ENCODE measurements at regions not wholly inside any gene's neighbourhood (a gene's known extent, or its start where the extent isn't known, plus 50 kb on each side); places are given as distances from the start of the nearest gene placed in this dataset.

DNA sequence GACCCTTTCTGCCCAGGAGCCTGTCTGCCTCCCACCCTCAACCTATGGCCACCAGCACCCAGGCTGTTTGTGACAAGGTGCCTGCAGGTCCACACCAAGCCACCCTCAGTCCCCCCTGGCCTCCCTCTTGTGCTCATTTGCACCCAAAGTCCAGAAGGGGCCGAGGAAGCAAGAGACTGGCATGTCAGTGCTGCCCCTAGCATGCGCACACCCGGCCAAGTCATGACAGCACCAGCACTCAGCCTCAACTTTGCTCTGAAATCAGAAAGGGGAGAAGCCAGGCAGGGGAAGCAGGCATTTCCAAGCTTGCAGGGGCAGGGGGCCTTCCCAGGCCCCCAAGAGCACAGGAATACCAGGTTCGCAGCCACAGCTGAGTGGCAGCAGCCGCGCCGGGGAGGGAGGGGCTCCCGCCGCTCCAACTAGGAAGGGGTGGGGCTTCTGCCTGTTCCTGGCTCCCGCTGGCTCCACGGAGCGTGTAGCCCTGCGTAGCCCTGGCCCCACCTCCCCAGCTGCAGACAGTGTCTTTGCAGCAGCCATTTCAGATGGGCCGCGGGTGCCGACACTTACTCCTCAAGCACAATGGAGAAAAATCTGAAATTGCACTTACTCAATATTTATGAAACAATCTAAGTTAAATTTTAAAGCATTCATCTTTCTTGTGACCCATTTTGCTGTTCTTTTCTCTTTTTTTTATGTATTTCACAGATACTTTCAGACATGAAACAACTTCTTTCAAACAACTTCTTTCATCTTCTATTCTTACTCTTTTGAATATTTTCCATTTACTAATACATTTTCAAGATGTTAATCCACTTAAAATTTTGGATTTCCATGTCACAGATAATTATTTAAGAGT is 54.9 kb upstream of the ABCB5 start (continued):
- TF ChIP-seq, protein P1, sequence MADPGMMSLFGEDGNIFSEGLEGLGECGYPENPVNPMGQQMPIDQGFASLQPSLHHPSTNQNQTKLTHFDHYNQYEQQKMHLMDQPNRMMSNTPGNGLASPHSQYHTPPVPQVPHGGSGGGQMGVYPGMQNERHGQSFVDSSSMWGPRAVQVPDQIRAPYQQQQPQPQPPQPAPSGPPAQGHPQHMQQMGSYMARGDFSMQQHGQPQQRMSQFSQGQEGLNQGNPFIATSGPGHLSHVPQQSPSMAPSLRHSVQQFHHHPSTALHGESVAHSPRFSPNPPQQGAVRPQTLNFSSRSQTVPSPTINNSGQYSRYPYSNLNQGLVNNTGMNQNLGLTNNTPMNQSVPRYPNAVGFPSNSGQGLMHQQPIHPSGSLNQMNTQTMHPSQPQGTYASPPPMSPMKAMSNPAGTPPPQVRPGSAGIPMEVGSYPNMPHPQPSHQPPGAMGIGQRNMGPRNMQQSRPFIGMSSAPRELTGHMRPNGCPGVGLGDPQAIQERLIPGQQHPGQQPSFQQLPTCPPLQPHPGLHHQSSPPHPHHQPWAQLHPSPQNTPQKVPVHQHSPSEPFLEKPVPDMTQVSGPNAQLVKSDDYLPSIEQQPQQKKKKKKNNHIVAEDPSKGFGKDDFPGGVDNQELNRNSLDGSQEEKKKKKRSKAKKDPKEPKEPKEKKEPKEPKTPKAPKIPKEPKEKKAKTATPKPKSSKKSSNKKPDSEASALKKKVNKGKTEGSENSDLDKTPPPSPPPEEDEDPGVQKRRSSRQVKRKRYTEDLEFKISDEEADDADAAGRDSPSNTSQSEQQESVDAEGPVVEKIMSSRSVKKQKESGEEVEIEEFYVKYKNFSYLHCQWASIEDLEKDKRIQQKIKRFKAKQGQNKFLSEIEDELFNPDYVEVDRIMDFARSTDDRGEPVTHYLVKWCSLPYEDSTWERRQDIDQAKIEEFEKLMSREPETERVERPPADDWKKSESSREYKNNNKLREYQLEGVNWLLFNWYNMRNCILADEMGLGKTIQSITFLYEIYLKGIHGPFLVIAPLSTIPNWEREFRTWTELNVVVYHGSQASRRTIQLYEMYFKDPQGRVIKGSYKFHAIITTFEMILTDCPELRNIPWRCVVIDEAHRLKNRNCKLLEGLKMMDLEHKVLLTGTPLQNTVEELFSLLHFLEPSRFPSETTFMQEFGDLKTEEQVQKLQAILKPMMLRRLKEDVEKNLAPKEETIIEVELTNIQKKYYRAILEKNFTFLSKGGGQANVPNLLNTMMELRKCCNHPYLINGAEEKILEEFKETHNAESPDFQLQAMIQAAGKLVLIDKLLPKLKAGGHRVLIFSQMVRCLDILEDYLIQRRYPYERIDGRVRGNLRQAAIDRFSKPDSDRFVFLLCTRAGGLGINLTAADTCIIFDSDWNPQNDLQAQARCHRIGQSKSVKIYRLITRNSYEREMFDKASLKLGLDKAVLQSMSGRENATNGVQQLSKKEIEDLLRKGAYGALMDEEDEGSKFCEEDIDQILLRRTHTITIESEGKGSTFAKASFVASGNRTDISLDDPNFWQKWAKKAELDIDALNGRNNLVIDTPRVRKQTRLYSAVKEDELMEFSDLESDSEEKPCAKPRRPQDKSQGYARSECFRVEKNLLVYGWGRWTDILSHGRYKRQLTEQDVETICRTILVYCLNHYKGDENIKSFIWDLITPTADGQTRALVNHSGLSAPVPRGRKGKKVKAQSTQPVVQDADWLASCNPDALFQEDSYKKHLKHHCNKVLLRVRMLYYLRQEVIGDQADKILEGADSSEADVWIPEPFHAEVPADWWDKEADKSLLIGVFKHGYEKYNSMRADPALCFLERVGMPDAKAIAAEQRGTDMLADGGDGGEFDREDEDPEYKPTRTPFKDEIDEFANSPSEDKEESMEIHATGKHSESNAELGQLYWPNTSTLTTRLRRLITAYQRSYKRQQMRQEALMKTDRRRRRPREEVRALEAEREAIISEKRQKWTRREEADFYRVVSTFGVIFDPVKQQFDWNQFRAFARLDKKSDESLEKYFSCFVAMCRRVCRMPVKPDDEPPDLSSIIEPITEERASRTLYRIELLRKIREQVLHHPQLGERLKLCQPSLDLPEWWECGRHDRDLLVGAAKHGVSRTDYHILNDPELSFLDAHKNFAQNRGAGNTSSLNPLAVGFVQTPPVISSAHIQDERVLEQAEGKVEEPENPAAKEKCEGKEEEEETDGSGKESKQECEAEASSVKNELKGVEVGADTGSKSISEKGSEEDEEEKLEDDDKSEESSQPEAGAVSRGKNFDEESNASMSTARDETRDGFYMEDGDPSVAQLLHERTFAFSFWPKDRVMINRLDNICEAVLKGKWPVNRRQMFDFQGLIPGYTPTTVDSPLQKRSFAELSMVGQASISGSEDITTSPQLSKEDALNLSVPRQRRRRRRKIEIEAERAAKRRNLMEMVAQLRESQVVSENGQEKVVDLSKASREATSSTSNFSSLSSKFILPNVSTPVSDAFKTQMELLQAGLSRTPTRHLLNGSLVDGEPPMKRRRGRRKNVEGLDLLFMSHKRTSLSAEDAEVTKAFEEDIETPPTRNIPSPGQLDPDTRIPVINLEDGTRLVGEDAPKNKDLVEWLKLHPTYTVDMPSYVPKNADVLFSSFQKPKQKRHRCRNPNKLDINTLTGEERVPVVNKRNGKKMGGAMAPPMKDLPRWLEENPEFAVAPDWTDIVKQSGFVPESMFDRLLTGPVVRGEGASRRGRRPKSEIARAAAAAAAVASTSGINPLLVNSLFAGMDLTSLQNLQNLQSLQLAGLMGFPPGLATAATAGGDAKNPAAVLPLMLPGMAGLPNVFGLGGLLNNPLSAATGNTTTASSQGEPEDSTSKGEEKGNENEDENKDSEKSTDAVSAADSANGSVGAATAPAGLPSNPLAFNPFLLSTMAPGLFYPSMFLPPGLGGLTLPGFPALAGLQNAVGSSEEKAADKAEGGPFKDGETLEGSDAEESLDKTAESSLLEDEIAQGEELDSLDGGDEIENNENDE (IDR thresholded peaks at IDR 0.05; ENCODE audit: insufficient replicate concordance, low read length), result no peak
- TF ChIP-seq E2F6 (IDR thresholded peaks at IDR 0.05), result no peak
- TF ChIP-seq YY1 (IDR thresholded peaks at IDR 0.05; ENCODE audit: low read depth, low read length), result no peak
- no peak for TF ChIP-seq EZH2 (IDR thresholded peaks at IDR 0.05; ENCODE audit: low read depth, low read length, severe bottlenecking)
- no peak for TF ChIP-seq TAF1 (IDR thresholded peaks at IDR 0.05; ENCODE audit: low read depth, low read length)
- TF ChIP-seq BRCA1 (IDR thresholded peaks at IDR 0.05; ENCODE audit: low read depth, low read length), result no peak
- TF ChIP-seq EGR1 (IDR thresholded peaks at IDR 0.05; ENCODE audit: borderline replicate concordance, low read depth, low read length), result no peak
- TF ChIP-seq POU5F1 (IDR thresholded peaks at IDR 0.05; ENCODE audit: low read depth, low read length), result no peak
- no peak for TF ChIP-seq JUND (IDR thresholded peaks at IDR 0.05; ENCODE audit: low read length)
- TF ChIP-seq SIRT6 (IDR thresholded peaks at IDR 0.05; ENCODE audit: low read length), result no peak

Data from H1 (cell line).